GM12878 (cell line): ENCODE measurements at regions not wholly inside any gene's neighbourhood (a gene's known extent, or its start where the extent isn't known, plus 50 kb on each side); places are given as distances from the start of the nearest gene placed in this dataset.

Experiments used
- ATAC-seq: fragments of 200-7000 bp; cut with Tn5 transposase; 3 replicates; pipeline ENCODE4 v1.9.1; 2020; ENCODE audit warnings: mild to moderate bottlenecking, moderate library complexity
- BruUV-seq: library from RNA; stranded (reverse); fragments of 400-500 nt; replicated peaks from 2 replicates; lab custom pipeline; 2021; lab: Mats Ljungman, UMichigan
- CTCF ChIA-PET: fragments of 300-600 bp; sonication (Branson Sonifier 250); formaldehyde crosslinking; extraction: SDS; loops from one replicate; lab custom pipeline; 2021; ENCODE audit warnings: inconsistent platforms; lab: Yijun Ruan, JAX
- POLR2A ChIA-PET: fragments of 350-600 bp; formaldehyde crosslinking; extraction: SDS; loops from one replicate; lab custom pipeline; 2021; ENCODE audit warnings: inconsistent platforms; lab: Charles Lee
- RAD21 ChIA-PET: fragments of 300-600 bp; sonication (Branson Sonifier 250); formaldehyde crosslinking; loops from one replicate; lab custom pipeline; 2023; ENCODE audit warnings: antibody characterized with exemption; ENCODE audit not compliant: unreplicated experiment; lab: Charles Lee
- SMC1A ChIA-PET: fragments of 300-600 bp; sonication (Branson Sonifier 250); formaldehyde crosslinking; loops from one replicate; lab custom pipeline; 2023; ENCODE audit not compliant: unreplicated experiment, uncharacterized antibody; lab: Charles Lee
- DNase-seq: peaks from one replicate; pipeline ENCODE4 v3.0.0-alpha.2; 2011; ENCODE audit warnings: low read depth, low spot score
- FAIRE-seq: peaks from 3 replicates; lab custom pipeline; 2011; peaks lifted over from hg19 to GRCh38; lab: Jason Lieb, UNC
- H2AFZ ChIP-seq: 2 replicates; pipeline ENCODE4 v1.6.0; 2011; ENCODE audit warnings: low read depth, low read length, control low read depth; ENCODE audit not compliant: control insufficient read depth
- H3K27ac ChIP-seq: 2 replicates; pipeline ENCODE4 v1.5.1; 2011; ENCODE audit warnings: control low read depth; ENCODE audit not compliant: control insufficient read depth, insufficient read depth
- H3K27me3 ChIP-seq, 2 experiments: replicated peaks in 1 of 2; 2 replicates each; pipeline versions ENCODE4 v1.6.0 to v1.6.1; 2011; ENCODE audit warnings: low read length in 1 of 2; ENCODE audit not compliant: control insufficient read depth in 2 of 2, insufficient read depth in 2 of 2
- H3K36me3 ChIP-seq, 2 experiments: 2 replicates each; pipeline ENCODE4 v1.5.1; 2011; ENCODE audit warnings: low read length in 1 of 2; ENCODE audit not compliant: control insufficient read depth in 2 of 2, insufficient read depth in 2 of 2
- H3K4me1 ChIP-seq: 2 replicates; pipeline ENCODE4 v1.6.1; 2011; ENCODE audit warnings: mild to moderate bottlenecking, low read length, moderate library complexity, mixed read lengths; ENCODE audit not compliant: control insufficient read depth, insufficient read depth
- H3K4me2 ChIP-seq: 2 replicates; pipeline ENCODE4 v1.6.0; 2011; ENCODE audit warnings: control low read depth; ENCODE audit not compliant: control insufficient read depth, insufficient read depth
- H3K4me3 ChIP-seq: fragments of 200-600 bp; sonication (generic); 2 replicates; pipeline ENCODE4 v1.5.1; 2016
- H3K79me2 ChIP-seq: 2 replicates; pipeline ENCODE4 v1.6.0; 2011; ENCODE audit warnings: low read length; ENCODE audit not compliant: control insufficient read depth, insufficient read depth
- H3K9ac ChIP-seq: 2 replicates; pipeline ENCODE4 v1.8.0; 2011; ENCODE audit warnings: low read length, control low read depth, mixed read lengths; ENCODE audit not compliant: control insufficient read depth, insufficient read depth
- H3K9me3 ChIP-seq: replicated peaks from 3 replicates; pipeline ENCODE4 v1.5.1; 2011; ENCODE audit warnings: mild to moderate bottlenecking, low read length; ENCODE audit not compliant: control insufficient read depth, insufficient read depth
- H4K20me1 ChIP-seq: 2 replicates; pipeline ENCODE4 v1.6.0; 2011; ENCODE audit not compliant: control insufficient read depth, insufficient read depth
- BRCA1 ChIP-seq: IDR thresholded peaks from 2 replicates; pipeline ENCODE4 v1.6.1; 2011; ENCODE audit warnings: low read depth, low read length, improper control_type of control experiment
- CREM ChIP-seq: IDR thresholded peaks from 2 replicates; pipeline ENCODE4 v1.6.1; 2014; ENCODE audit warnings: antibody characterized with exemption, low read depth
- MEF2A ChIP-seq: IDR thresholded peaks from 2 replicates; pipeline ENCODE4 v1.6.1; 2011; ENCODE audit warnings: low read depth, mild to moderate bottlenecking, low read length, moderate library complexity; ENCODE audit not compliant: insufficient read depth
- POU2F2 ChIP-seq: IDR thresholded peaks from 3 replicates; pipeline ENCODE4 v1.6.1; 2011; ENCODE audit warnings: low read depth, mild to moderate bottlenecking, low read length, borderline replicate concordance
- SIN3A ChIP-seq: IDR thresholded peaks from 2 replicates; pipeline ENCODE4 v1.6.1; 2012; ENCODE audit warnings: low read depth, low read length, improper control_type of control experiment
- TCF7 ChIP-seq: IDR thresholded peaks from 2 replicates; pipeline ENCODE4 v1.6.1; 2014; ENCODE audit warnings: antibody characterized with exemption, borderline replicate concordance
- YBX1 ChIP-seq: fragments of 450-650 bp; IDR thresholded peaks from 2 replicates; pipeline ENCODE4 v1.6.1; 2016; ENCODE audit warnings: antibody characterized with exemption
- YY1 ChIP-seq: IDR thresholded peaks from 2 replicates; pipeline ENCODE4 v1.6.1; 2011; ENCODE audit warnings: low read depth, mild to moderate bottlenecking, low read length
- ZNF274 ChIP-seq: IDR thresholded peaks from one replicate; pipeline ENCODE4 v1.8.0; 2011; ENCODE audit not compliant: insufficient read length, insufficient read depth
- ZZZ3 ChIP-seq: IDR thresholded peaks from 2 replicates; pipeline ENCODE4 v1.6.1; 2011; ENCODE audit warnings: low read depth; ENCODE audit not compliant: control insufficient read depth, insufficient read length
- WGBS: methylation state at CpG from one replicate; pipeline ENCODE4 v1.1.6; 2016; ENCODE audit warnings: low lambda C conversion rate; ENCODE audit not compliant: insufficient replicate concordance, insufficient coverage; ENCODE audit errors: missing lambda C conversion rate; 5-methylcytosine and 5-hydroxymethylcytosine counted together
- in situ Hi-C: fragments of 300-500 bp; cut with MboI; formaldehyde crosslinking; loops from 9 replicates; pipeline ENCODE4 v1.14.3; 2018; ENCODE audit warnings: mixed read lengths
- intact Hi-C: fragments of 100-400 bp; cut with micrococcal nuclease; formaldehyde crosslinking; loops from one replicate; pipeline ENCODE4 v1.14.2; 2022; ENCODE audit not compliant: unreplicated experiment
- TF ChIP-seq, protein P1 (sequence below): fragments of 450-650 bp; IDR thresholded peaks from 2 replicates; pipeline ENCODE4 v1.6.1; 2018; ENCODE audit warnings: borderline replicate concordance, mild to moderate bottlenecking; ENCODE audit not compliant: partially characterized antibody
- TF ChIP-seq, protein P2 (sequence below): IDR thresholded peaks from 2 replicates; pipeline ENCODE4 v1.6.1; 2012; ENCODE audit warnings: low read depth, low read length, improper control_type of control experiment

DNA sequence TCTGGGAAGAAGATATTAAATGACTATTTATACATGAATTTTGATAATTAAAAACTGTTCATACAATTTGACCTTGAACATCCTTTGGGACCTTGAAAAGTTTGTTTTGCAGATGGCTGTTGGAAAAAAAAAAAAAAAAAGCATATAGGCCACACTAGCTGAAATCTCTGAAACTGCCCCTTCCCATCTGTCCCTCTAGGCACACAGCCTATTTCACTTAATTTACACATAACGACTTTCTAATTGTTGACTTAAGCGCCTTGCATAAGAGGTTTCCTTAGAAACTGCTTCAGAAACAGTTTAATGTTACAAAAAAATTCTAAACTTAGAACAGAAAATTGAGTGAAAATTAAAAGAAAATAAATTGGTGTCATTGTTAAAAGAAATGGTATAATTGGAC lies 131.0 kb downstream of the COX18 start:
- no TSS peak for BruUV-seq
- ChIA-PET RAD21 (no interaction called here), CTCF (interaction anchor here (1.1 kb wide), 1 partner anchor 11 kb away, joined by 3 read pairs; no protein-coding TSS in a partner anchor), POLR2A (no interaction called here), SMC1A (interaction anchor here (0.6 to 1.2 kb wide), 2 partner anchors 28 to 51 kb away, joined by 3 read pairs; no protein-coding TSS in a partner anchor)
- Histone ChIP-seq H3K4me3 (no peak overlapping the region), H3K4me2 (no peak overlapping the region), H3K27ac (no peak overlapping the region), H3K36me3 (no peaks in the 10 kb centered on the region), H4K20me1 (no peaks in the 10 kb centered on the region), H3K4me1 (no peaks in the 10 kb centered on the region), H3K9me3 (no peaks in the 10 kb centered on the region), H2AFZ (no peak overlapping the region), H3K27me3 (no peaks in the 10 kb centered on the region), H3K9ac (no peak overlapping the region), H3K79me2 (no peaks in the 10 kb centered on the region)
- no peak for TF ChIP-seq YY1
- TF ChIP-seq BRCA1, result no peak
- no peak for TF ChIP-seq ZZZ3
- TF ChIP-seq YBX1, result no peak
- TF ChIP-seq, protein P1, sequence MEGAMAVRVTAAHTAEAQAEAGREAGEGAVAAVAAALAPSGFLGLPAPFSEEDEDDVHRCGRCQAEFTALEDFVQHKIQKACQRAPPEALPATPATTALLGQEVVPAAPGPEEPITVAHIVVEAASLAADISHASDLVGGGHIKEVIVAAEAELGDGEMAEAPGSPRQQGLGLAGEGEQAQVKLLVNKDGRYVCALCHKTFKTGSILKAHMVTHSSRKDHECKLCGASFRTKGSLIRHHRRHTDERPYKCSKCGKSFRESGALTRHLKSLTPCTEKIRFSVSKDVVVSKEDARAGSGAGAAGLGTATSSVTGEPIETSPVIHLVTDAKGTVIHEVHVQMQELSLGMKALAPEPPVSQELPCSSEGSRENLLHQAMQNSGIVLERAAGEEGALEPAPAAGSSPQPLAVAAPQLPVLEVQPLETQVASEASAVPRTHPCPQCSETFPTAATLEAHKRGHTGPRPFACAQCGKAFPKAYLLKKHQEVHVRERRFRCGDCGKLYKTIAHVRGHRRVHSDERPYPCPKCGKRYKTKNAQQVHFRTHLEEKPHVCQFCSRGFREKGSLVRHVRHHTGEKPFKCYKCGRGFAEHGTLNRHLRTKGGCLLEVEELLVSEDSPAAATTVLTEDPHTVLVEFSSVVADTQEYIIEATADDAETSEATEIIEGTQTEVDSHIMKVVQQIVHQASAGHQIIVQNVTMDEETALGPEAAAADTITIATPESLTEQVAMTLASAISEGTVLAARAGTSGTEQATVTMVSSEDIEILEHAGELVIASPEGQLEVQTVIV, result no peak
- no peak for TF ChIP-seq SIN3A
- TF ChIP-seq POU2F2, result no peak
- TF ChIP-seq, protein P2, sequence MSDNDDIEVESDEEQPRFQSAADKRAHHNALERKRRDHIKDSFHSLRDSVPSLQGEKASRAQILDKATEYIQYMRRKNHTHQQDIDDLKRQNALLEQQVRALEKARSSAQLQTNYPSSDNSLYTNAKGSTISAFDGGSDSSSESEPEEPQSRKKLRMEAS, result no peak
- TF ChIP-seq ZNF274, result no peak
- no peak for TF ChIP-seq TCF7
- no peak for TF ChIP-seq CREM
- no peak for TF ChIP-seq MEF2A
- intact Hi-C loops (no loop called here), in situ Hi-C loops (no loop called here)
- ATAC-seq, result no peak
- no peak for FAIRE-seq
- DNase-seq, result no peak
- WGBS, result 43% methylated on average over 2 of the region's 2 CpGs
